HCT116 (cell line): ENCODE measurements at regions not wholly inside any gene's neighbourhood (a gene's known extent, or its start where the extent isn't known, plus 50 kb on each side); places are given as distances from the start of the nearest gene placed in this dataset.

Experiments used
- ATAC-seq: fragments of 200-7000 bp; cut with Tn5 transposase; 2 replicates; pipeline ENCODE4 v1.9.1; 2020; ENCODE audit warnings: mild to moderate bottlenecking, moderate library complexity
- BruUV-seq: library from RNA; stranded (reverse); fragments of 400-500 nt; replicated peaks from 2 replicates; lab custom pipeline; 2021; lab: Mats Ljungman, UMichigan
- CTCF ChIA-PET: fragments of 300-600 bp; sonication (Branson Sonifier 250); formaldehyde crosslinking; loops from one replicate; lab custom pipeline; 2021; ENCODE audit warnings: antibody characterized with exemption; lab: Charles Lee
- POLR2A ChIA-PET: fragments of 300-600, 350-600 bp; sonication (Branson Sonifier 250); formaldehyde crosslinking; loops from one replicate; lab custom pipeline; 2021; ENCODE audit warnings: antibody characterized with exemption; lab: Charles Lee
- RAD21 ChIA-PET, 2 experiments: fragments of 300-600 bp; sonication (Branson Sonifier 250); formaldehyde crosslinking; loops; one replicate each; lab custom pipeline; 2023; ENCODE audit warnings: low total read pairs in 2 of 2; ENCODE audit not compliant: uncharacterized antibody in 2 of 2, unreplicated experiment in 2 of 2, low non-redundant PET in 1 of 2; lab: Charles Lee
- DNase-seq: peaks from one replicate; pipeline ENCODE4 v3.0.0-alpha.2; 2010; ENCODE audit warnings: low read depth, low spot score
- H2AFZ ChIP-seq: fragments of 200-600 bp; shearing (Covaris generic), sonication (generic); 2 replicates; pipeline ENCODE4 v1.6.1; 2017; ENCODE audit warnings: low read depth, mixed run types, mixed read lengths, antibody characterized with exemption, low read length; ENCODE audit not compliant: poor library complexity, severe bottlenecking
- H3K27ac ChIP-seq: 2 replicates; pipeline ENCODE4 v1.5.1; 2012; ENCODE audit warnings: low read depth, low read length
- H3K27me3 ChIP-seq: fragments of 200-600 bp; sonication (generic); 2 replicates; pipeline ENCODE4 v1.6.1; 2016; ENCODE audit warnings: mixed run types, low read length, mixed read lengths; ENCODE audit not compliant: insufficient read depth
- H3K36me3 ChIP-seq, 2 experiments: fragments of 200-500 bp in 1 of 2; fragments of 200-600 bp in 1 of 2; sonication (Bioruptor generic) in 1 of 2; sonication (generic) in 1 of 2; 2 replicates each; pipeline versions ENCODE4 v1.5.1 to v1.6.1; 2014 to 2016; ENCODE audit warnings: low read length in 2 of 2, inconsistent platforms in 1 of 2, mixed read lengths in 1 of 2, mixed run types in 1 of 2; ENCODE audit not compliant: insufficient read depth in 2 of 2, control insufficient read depth in 1 of 2
- H3K4me1 ChIP-seq, 2 experiments: fragments of 200-600 bp in 1 of 2; sonication (generic) in 1 of 2; 2 replicates each; pipeline versions ENCODE4 v1.5.1 to v1.6.1; 2012 to 2017; ENCODE audit warnings: low read length in 2 of 2, inconsistent platforms in 1 of 2, mild to moderate bottlenecking in 1 of 2, mixed read lengths in 1 of 2, mixed run types in 1 of 2, moderate library complexity in 1 of 2; ENCODE audit not compliant: insufficient read depth in 2 of 2, control insufficient read depth in 1 of 2
- H3K4me2 ChIP-seq: fragments of 200-600 bp; sonication (generic); 2 replicates; pipeline ENCODE4 v1.6.1; 2017; ENCODE audit warnings: mixed run types, low read length, mixed read lengths
- H3K4me3 ChIP-seq, 2 experiments: fragments of 200-600 bp in 1 of 2; sonication (generic) in 1 of 2; replicated peaks in 1 of 2; 2 replicates each; pipeline ENCODE4 v1.5.1; 2011 to 2016; ENCODE audit warnings: low read length in 2 of 2, control low read depth in 1 of 2, low read depth in 1 of 2, mild to moderate bottlenecking in 1 of 2, mixed read lengths in 1 of 2, mixed run types in 1 of 2
- H3K79me2 ChIP-seq: fragments of 200-600 bp; sonication (generic); 2 replicates; pipeline ENCODE4 v1.6.1; 2017; ENCODE audit warnings: mild to moderate bottlenecking, mixed run types, low read length, moderate library complexity, mixed read lengths; ENCODE audit not compliant: insufficient read depth
- H3K9ac ChIP-seq: fragments of 200-600 bp; sonication (generic); 2 replicates; pipeline ENCODE4 v1.6.1; 2016; ENCODE audit warnings: low read length, mixed read lengths
- H3K9me2 ChIP-seq: fragments of 200-600 bp; sonication (generic), shearing (Covaris generic); 2 replicates; pipeline ENCODE4 v1.6.1; 2017; ENCODE audit warnings: mixed run types, mild to moderate bottlenecking, moderate library complexity; ENCODE audit not compliant: insufficient read depth
- H3K9me3 ChIP-seq, 2 experiments: fragments of 200-500 bp in 1 of 2; fragments of 200-600 bp in 1 of 2; sonication (Bioruptor generic) in 1 of 2; sonication (generic) in 1 of 2; 2 replicates each; pipeline ENCODE4 v1.6.1; 2014 to 2017; ENCODE audit warnings: low read length in 2 of 2, mixed read lengths in 2 of 2, inconsistent platforms in 1 of 2, low read depth in 1 of 2, mild to moderate bottlenecking in 1 of 2, mixed run types in 1 of 2, moderate library complexity in 1 of 2; ENCODE audit not compliant: control insufficient read depth in 1 of 2, insufficient read depth in 1 of 2
- H4K20me1 ChIP-seq: fragments of 200-600 bp; sonication (generic), shearing (Covaris generic); 2 replicates; pipeline ENCODE4 v1.6.1; 2017; ENCODE audit warnings: mixed run types, mild to moderate bottlenecking, moderate library complexity; ENCODE audit not compliant: insufficient read depth
- ATF3 ChIP-seq: IDR thresholded peaks from 2 replicates; pipeline ENCODE4 v1.6.1; 2012
- CBX3 ChIP-seq: IDR thresholded peaks from 2 replicates; pipeline ENCODE4 v1.6.1; 2012; ENCODE audit warnings: low read depth
- CEBPB ChIP-seq: IDR thresholded peaks from 2 replicates; pipeline ENCODE4 v1.6.1; 2012; ENCODE audit warnings: low read depth
- EGR1 ChIP-seq: IDR thresholded peaks from 2 replicates; pipeline ENCODE4 v1.6.1; 2012; ENCODE audit warnings: low read depth
- ELF1 ChIP-seq: IDR thresholded peaks from 2 replicates; pipeline ENCODE4 v1.6.1; 2012; ENCODE audit warnings: low read depth, borderline replicate concordance
- EZH2 ChIP-seq: fragments of 200-600 bp; sonication (generic); IDR thresholded peaks from 2 replicates; pipeline ENCODE4 v1.6.1; 2017; ENCODE audit warnings: antibody characterized with exemption, mixed run types
- EZH2phosphoT487 ChIP-seq: fragments of 200-600 bp; IDR thresholded peaks from 2 replicates; pipeline ENCODE4 v1.6.1; 2018; ENCODE audit warnings: antibody characterized with exemption, borderline replicate concordance
- FOSL1 ChIP-seq: IDR thresholded peaks from 2 replicates; pipeline ENCODE4 v1.6.1; 2012; ENCODE audit warnings: low read depth
- JUND ChIP-seq: IDR thresholded peaks from 2 replicates; pipeline ENCODE4 v1.6.1; 2012
- MAX ChIP-seq: IDR thresholded peaks from 2 replicates; pipeline ENCODE4 v1.6.1; 2012
- POLR2A ChIP-seq: IDR thresholded peaks from 2 replicates; pipeline ENCODE4 v1.7.0; 2011; ENCODE audit warnings: borderline replicate concordance; ENCODE audit not compliant: insufficient read depth, insufficient read length; ENCODE audit errors: extremely low read depth
- POLR2AphosphoS5 ChIP-seq: IDR thresholded peaks from 2 replicates; pipeline ENCODE4 v1.6.1; 2011; ENCODE audit warnings: mild to moderate bottlenecking, low read depth, low read length, moderate library complexity
- REST ChIP-seq: IDR thresholded peaks from 2 replicates; pipeline ENCODE4 v1.6.1; 2012; ENCODE audit warnings: low read depth
- SIN3A ChIP-seq: IDR thresholded peaks from 2 replicates; pipeline ENCODE4 v1.6.1; 2012; ENCODE audit warnings: low read depth
- SP1 ChIP-seq: IDR thresholded peaks from 2 replicates; pipeline ENCODE4 v1.6.1; 2012; ENCODE audit warnings: low read depth
- SRF ChIP-seq: IDR thresholded peaks from 2 replicates; pipeline ENCODE4 v1.6.1; 2012; ENCODE audit warnings: low read depth
- TCF7L2 ChIP-seq: IDR thresholded peaks from 2 replicates; pipeline ENCODE4 v1.7.0; 2011; ENCODE audit warnings: borderline replicate concordance, inconsistent platforms; ENCODE audit not compliant: insufficient read depth, insufficient read length; ENCODE audit errors: extremely low read depth
- YY1 ChIP-seq: IDR thresholded peaks from 2 replicates; pipeline ENCODE4 v1.6.1; 2011; ENCODE audit warnings: low read length, low read depth, moderate library complexity, mild to moderate bottlenecking; ENCODE audit not compliant: insufficient replicate concordance; ENCODE audit errors: extremely low read depth
- ZBTB33 ChIP-seq: IDR thresholded peaks from 2 replicates; pipeline ENCODE4 v1.6.1; 2011; ENCODE audit warnings: mild to moderate bottlenecking, low read length, moderate library complexity; ENCODE audit not compliant: insufficient replicate concordance; ENCODE audit errors: extremely low read depth
- ZFX ChIP-seq: fragments of 450-650 bp; IDR thresholded peaks from 2 replicates; pipeline ENCODE4 v1.6.1; 2017
- ZNF274 ChIP-seq: fragments of 200-500 bp; sonication (Bioruptor generic); IDR thresholded peaks from 2 replicates; pipeline ENCODE4 v1.6.1; 2014; ENCODE audit warnings: mild to moderate bottlenecking, low read depth, low read length, inconsistent platforms
- intact Hi-C: fragments of 100-400 bp; cut with micrococcal nuclease; formaldehyde crosslinking; loops from 2 replicates; pipeline ENCODE4 v1.10.0; 2022

GRCh38 chr2:18934886-18935285 is 345.5 kb upstream of the NT5C1B start (continued):
- TF ChIP-seq POLR2A (no peak), ELF1 (no peak), SRF (no peak), MAX (no peak), SP1 (no peak), EGR1 (no peak)

GRCh38 chr2:18932853-18933252 is 343.5 kb upstream of the NT5C1B start:
- Histone ChIP-seq H3K9me3 (no peaks in the 10 kb centered on the region), H2AFZ (no peak overlapping the region), H3K9ac (no peak overlapping the region)
- ChIA-PET RAD21 (no interaction called here), CTCF (no interaction called here)
- intact Hi-C loops = no loop called here
- TF ChIP-seq FOSL1 (no peak), CBX3 (no peak), REST (no peak), YY1 (no peak), ZBTB33 (no peak), EZH2phosphoT487 (no peak), MAX (no peak), EGR1 (no peak), EZH2 (no peak), ELF1 (no peak), SP1 (no peak), ZFX (no peak), CEBPB (no peak), JUND (no peak), POLR2AphosphoS5 (no peak), POLR2A (no peak), TCF7L2 (no peak), ATF3 (no peak), SIN3A (no peak), ZNF274 (no peak)
- TF ChIP-seq, all 23 proteins: peak for 0
- Histone ChIP-seq H3K79me2 (no peaks in the 10 kb centered on the region), H4K20me1 (no peaks in the 10 kb centered on the region), H3K36me3 (no peaks in the 10 kb centered on the region), H3K27me3 (peaks cover 12% of the 10 kb centered on the region), H3K4me1 (no peaks in the 10 kb centered on the region), H3K9me2 (no peaks in the 10 kb centered on the region), H3K27ac (no peak overlapping the region), H3K4me2 (no peak overlapping the region), H3K4me3 (no peak overlapping the region)
- POLR2A ChIA-PET = no interaction called here
- ATAC-seq = no peak
- DNase-seq = no peak
- no TSS peak for BruUV-seq
